GM12878 (cell line): ENCODE measurements at regions not wholly inside any gene's neighbourhood (a gene's known extent, or its start where the extent isn't known, plus 50 kb on each side); places are given as distances from the start of the nearest gene placed in this dataset.

Experiments used
- CTCF ChIP-seq, 3 experiments: IDR thresholded peaks in 2 of 3; conservative IDR thresholded peaks in 1 of 3; 2 replicates each; pipeline ENCODE4 v1.5.1; 2011; ENCODE audit warnings: low read depth in 3 of 3, low read length in 3 of 3, mild to moderate bottlenecking in 3 of 3, control low read depth in 2 of 3, moderate library complexity in 2 of 3, inconsistent platforms in 1 of 3, mixed read lengths in 1 of 3; ENCODE audit not compliant: control insufficient read depth in 2 of 3, insufficient read depth in 1 of 3; ENCODE audit errors: extremely low read depth in 1 of 3
- NBN ChIP-seq: fragments of 450-650 bp; IDR thresholded peaks from 2 replicates; pipeline ENCODE4 v1.6.1; 2016
- NFYA ChIP-seq: IDR thresholded peaks from 2 replicates; pipeline ENCODE4 v1.6.1; 2011; ENCODE audit warnings: low read depth, mild to moderate bottlenecking, low read length, improper control_type of control experiment, borderline replicate concordance
- PBX3 ChIP-seq: IDR thresholded peaks from 2 replicates; pipeline ENCODE4 v1.6.1; 2011; ENCODE audit warnings: mild to moderate bottlenecking, low read depth, low read length, moderate library complexity; ENCODE audit not compliant: insufficient replicate concordance
- TCF7 ChIP-seq: IDR thresholded peaks from 2 replicates; pipeline ENCODE4 v1.6.1; 2014; ENCODE audit warnings: antibody characterized with exemption, borderline replicate concordance

GRCh38 chr6:40262363-40262762, 324.8 kb downstream of the LRFN2 start:
- TF ChIP-seq PBX3: no peak
- no peak for TF ChIP-seq CTCF (IDR thresholded peaks at IDR 0.05 in 2 of 3, conservative IDR thresholded peaks at IDR 0.05 in 1 of 3; ENCODE audit: control insufficient read depth in 2 of 3, extremely low read depth in 1 of 3, insufficient read depth in 1 of 3, low read depth in 3 of 3, low read length in 3 of 3)
- no peak for TF ChIP-seq NBN
- TF ChIP-seq TCF7: no peak
- no peak for TF ChIP-seq NFYA
